ENCODE measurements at regions not wholly inside any gene's neighbourhood (a gene's known extent, or its start where the extent isn't known, plus 50 kb on each side); places are given as distances from the start of the nearest gene placed in this dataset.
"Not testable (repeated sequence)": the region's sequence is repeated elsewhere in the genome, so short reads cannot be mapped to it uniquely, and the experiment has no call there.

- DNase-seq: no peak
Measured at GRCh38 chr13:82136880-82137279, 1745.4 kb downstream of the SLITRK1 start.

GRCh38 chr13:82129281-82129680 is 1753.0 kb downstream of the SLITRK1 start:
- no peak for DNase-seq

DNA sequence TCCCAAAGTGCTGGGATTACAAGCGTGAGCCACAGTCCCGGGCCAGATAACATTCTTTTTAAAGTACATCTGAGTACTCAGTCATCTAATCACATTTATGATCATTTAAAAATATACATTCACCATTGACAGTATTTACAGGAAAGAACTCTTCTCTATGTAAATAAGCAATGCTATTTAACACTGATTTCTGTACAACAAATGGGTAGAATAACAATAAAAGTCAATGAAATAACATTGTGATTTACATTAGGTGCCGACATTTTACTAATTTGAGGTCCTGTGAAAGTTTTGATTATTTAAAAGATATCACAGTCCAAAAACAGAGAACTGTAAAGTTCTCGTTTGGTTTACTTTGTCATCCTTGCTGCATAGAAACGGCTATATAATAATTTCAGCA is 1763.7 kb downstream of the SLITRK1 start:
- no peak for DNase-seq

GRCh38 chr13:82116422-82116989 is 1765.8 kb downstream of the SLITRK1 start:
- DNase-seq: no peak

DNA sequence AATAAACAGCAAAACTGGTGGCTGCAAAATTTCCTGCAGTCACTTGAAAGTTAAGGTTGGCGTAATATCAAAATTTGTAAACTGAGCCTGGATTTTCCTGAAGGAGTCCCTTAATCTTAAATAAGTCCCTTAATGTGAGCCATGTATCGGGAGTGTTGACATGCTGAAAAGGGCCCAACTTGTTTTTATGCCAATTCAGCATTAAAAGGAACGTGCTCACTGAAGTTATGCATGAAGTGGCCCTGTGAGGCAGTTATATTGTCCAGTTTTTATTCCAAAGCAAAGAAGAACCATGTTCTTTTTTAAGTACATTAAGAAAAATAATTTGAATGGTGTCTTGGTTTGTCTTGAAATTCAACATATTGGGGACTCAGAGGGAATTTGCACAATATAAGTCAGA is 1766.9 kb downstream of the SLITRK1 start:
- DNase-seq: no peak

DNA sequence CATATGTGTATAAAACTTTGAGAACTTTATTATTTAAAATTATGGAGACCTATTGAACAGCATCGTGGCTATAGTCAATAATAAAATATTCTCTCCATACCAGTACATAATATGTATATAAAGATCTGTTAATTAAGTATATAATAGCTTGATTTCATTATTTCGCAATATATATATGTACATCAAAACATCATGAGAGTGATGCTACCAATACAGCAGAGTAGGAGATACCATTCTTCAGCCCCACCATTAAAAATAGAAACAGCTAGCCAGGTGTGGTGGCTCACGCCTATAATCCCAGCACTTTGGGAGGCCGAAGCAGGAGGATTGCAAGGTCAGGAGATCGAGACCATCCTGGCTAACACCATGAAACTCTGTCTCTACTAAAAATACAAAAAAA is 1755.3 kb upstream of the SPRY2 start:
- DNase-seq: no peak

- no peak for DNase-seq
Measured at GRCh38 chr13:82092312-82092711, 1751.4 kb upstream of the SPRY2 start.

GRCh38 chr13:82088781-82089180 is 1747.9 kb upstream of the SPRY2 start:
- no peak for DNase-seq

- DNase-seq: no peak
Measured at GRCh38 chr13:82076496-82076895, 1735.6 kb upstream of the SPRY2 start.

DNA sequence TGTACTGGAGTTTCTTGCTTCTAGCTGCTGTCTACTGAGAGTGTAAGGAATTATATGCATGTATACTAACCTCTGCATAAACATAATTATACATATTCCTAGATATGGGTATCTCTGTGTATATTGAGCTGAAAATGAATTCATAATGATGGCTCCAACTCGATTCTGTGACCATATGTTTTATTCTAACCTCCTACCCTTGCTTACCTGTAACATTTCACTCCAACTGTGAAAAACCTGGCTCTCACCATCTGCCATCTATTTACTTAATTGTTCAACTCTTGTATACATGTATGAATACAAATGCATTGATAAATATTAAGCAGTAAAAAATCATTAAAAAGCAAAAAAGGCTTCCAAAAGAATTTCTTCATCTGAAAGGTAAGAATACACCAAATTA is 1729.5 kb upstream of the SPRY2 start:
- DNase-seq: no peak

- no peak for DNase-seq
Measured at GRCh38 chr13:82062772-82063171, 1721.8 kb upstream of the SPRY2 start.

DNA sequence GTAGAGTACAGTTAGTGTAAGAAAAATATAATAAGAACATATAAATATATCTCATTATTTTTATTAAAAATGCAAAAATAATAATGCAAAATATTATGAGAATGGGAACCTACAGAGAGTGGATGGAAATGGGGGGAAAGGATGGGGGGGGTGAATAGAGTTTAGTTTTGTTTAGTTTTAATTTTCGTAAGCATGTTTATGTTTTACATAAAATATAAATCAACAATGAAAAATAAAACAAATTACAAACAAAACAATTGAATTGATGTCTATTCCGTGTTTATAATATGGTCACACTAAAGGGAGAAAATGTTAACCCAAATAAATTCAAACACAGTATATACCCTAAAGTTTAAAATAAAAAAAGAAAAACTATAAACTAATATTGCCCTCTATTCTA is 1717.4 kb upstream of the SPRY2 start:
- no peak for DNase-seq

DNA sequence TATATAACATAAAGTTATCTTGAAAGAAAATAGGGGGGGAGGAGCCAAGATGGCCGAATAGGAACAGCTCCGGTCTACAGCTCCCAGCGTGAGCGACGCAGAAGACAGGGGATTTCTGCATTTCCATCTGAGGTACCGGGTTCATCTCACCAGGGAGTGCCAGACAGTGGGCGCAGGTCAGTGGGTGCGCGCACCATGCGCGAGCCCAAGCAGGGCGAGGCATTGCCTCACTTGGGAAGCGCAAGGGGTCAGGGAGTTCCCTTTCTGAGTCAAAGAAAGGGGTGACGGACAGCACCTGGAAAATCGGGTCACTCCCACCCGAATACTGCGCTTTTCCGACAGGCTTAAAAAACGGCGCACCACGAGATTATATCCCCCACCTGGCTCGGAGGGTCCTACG is 1704.4 kb upstream of the SPRY2 start:
- not testable (repeated sequence) for DNase-seq

DNA sequence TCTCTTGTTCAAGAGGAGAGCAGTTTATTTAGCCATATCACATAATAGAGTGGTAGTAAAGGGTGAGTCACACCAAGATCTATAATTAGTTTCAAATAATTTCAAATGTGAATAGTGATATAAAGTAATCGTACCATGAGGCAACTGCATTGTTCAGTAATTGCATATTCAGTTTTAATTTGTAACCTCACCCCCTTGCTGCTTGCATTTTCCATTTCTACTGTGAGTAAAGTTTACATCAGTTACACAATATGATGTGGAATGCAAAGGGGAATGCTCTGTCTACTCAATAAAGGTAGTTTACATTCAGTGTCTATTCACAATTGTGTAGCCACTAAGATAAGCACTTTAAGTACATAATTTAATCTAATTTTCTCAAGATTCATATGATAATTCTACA is 1695.7 kb upstream of the SPRY2 start:
- DNase-seq: no peak

- no peak for DNase-seq
Measured at GRCh38 chr13:82011355-82011754, 1670.4 kb upstream of the SPRY2 start.

DNA sequence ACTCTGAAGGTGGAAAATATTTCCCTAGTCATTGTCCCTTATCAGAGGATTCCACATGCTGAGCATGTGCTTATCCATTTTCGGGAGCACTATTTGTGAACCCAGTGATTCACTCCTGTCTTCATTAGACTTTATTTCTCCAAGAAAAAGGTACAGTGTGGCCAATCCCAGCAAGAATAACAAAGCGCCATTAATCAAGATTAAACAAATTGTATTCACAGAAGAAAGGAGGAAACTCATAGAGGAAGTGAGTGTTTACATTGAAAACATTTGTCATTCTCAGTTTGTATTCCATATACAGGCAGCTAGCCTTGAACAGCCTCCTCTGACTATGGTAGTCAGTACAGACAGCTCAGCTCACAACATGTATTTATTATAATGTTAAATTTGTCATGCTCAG is 1669.9 kb upstream of the SPRY2 start:
- no peak for DNase-seq

- no peak for DNase-seq
Measured at GRCh38 chr13:82002710-82003109, 1661.8 kb upstream of the SPRY2 start.

- DNase-seq: no peak
Measured at GRCh38 chr13:81995316-81995715, 1654.4 kb upstream of the SPRY2 start.

DNA sequence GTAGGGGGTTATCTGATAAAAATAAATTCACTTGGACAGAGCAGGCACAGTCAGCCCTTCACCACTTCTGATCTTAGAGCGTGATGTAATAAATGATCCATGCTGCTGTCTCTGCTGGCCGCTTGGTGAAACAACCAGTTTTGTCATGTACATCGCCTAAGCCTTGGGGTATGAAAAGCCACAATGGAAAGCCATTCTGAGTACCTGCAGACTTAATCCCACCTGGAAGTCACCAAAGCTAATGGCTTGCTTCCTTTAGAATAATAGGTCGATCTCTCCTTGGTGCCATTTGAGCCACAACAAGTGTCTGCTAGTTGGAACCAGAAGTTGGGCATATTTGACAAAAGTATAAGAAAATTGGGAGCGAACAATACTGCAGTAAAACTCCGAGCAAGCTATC is 1649.7 kb upstream of the SPRY2 start:
- no peak for DNase-seq

GRCh38 chr13:81988567-81988966 is 1647.6 kb upstream of the SPRY2 start:
- no peak for DNase-seq

GRCh38 chr13:81987677-81988357 is 1646.9 kb upstream of the SPRY2 start:
- DNase-seq: no peak

GRCh38 chr13:81987159-81987558 is 1646.2 kb upstream of the SPRY2 start:
- DNase-seq: no peak

DNA sequence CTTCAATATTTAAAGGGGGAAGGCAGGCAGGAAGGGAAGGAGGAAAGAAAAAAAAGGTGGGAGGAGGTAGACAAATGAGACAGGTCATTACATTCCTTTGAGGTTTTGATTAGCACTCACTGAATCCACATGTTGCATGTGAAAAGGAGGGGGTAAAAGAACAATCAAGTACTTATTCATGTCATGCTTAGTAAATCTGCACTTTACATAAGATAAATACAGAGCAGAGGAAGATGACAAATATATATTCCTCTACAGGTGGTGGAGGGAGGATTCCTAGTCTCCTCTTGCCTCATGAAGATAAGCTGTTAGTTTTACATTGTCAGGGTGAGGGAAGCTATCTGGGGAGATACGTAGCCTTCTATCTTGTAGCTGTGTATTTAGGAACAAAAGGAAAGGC is 1645.4 kb upstream of the SPRY2 start:
- no peak for DNase-seq

- no peak for DNase-seq
Measured at GRCh38 chr13:81957121-81957520, 1616.2 kb upstream of the SPRY2 start.

DNA sequence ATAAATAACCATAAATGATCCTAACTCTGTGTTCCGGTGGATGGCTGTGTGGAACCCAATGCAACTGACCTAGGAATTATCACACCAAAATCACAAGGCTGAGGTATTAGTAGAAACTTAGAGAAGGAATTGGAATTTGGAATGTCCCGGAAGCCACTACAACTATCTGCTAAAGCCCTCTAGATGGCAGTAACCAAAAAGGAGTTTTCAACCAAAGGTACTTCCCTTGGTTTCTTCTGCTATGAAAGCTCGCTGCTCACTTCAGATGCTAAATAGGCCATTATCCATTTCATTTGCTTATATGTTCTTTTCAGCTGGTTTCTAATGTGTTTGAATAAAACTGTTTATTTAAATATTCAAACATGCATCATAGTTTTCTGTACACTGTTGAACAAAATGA is 1589.1 kb upstream of the SPRY2 start:
- peak in 1 of 4 experiments; percentile 1 for DNase-seq

Measured in suppressor macrophage (primary cell).